Mucosa of descending colon (tissue), 3 donors: ENCODE measurements at regions not wholly inside any gene's neighbourhood (a gene's known extent, or its start where the extent isn't known, plus 50 kb on each side); places are given as distances from the start of the nearest gene placed in this dataset.
"Not testable (repeated sequence)": the region's sequence is repeated elsewhere in the genome, so short reads cannot be mapped to it uniquely, and the experiment has no call there.

Source experiments
- ATAC-seq: fragments of 200-7000 bp; cut with Tn5 transposase; one replicate; pipeline ENCODE4 v1.9.1; 2020; ENCODE audit warnings: mild to moderate bottlenecking, moderate library complexity
- DNase-seq, 3 donors: peaks; one replicate each; pipeline ENCODE4 v3.0.0-alpha.2; 2020
- H3K36me3 ChIP-seq: fragments of 200-600 bp; one replicate; pipeline ENCODE4 v1.8.0; 2021; ENCODE audit warnings: low read depth, mild to moderate bottlenecking
- H3K4me1 ChIP-seq: fragments of 200-600 bp; one replicate; pipeline ENCODE4 v1.8.0; 2021; ENCODE audit warnings: low read depth, mild to moderate bottlenecking
- H3K4me3 ChIP-seq: fragments of 200-600 bp; one replicate; pipeline ENCODE4 v1.8.0; 2021; ENCODE audit warnings: mild to moderate bottlenecking
- H3K9me3 ChIP-seq: fragments of 200-600 bp; one replicate; pipeline ENCODE4 v1.8.0; 2021; ENCODE audit warnings: mild to moderate bottlenecking
- intact Hi-C, 2 donors: fragments of 100-400 bp; cut with DNase I in 1 of 2; cut with micrococcal nuclease in 1 of 2; formaldehyde crosslinking; loops; one replicate each; pipeline versions ENCODE4 v1.11.0 to v1.11.1; 2022; cut with DNase I, micrococcal nuclease
- TF ChIP-seq, protein P1 (sequence below): fragments of 200-600 bp; IDR thresholded peaks from one replicate; pipeline ENCODE4 v1.8.0; 2022; ENCODE audit warnings: antibody characterized with exemption, mild to moderate bottlenecking
- donor health status: DM: no; HTN: no; CAD: no; lungs with moderate emphysema.
- donor health status: DM: no; HTN: no; CAD: no.
- donor health status: DM: no; HTN: yes; CAD: no.

DNA sequence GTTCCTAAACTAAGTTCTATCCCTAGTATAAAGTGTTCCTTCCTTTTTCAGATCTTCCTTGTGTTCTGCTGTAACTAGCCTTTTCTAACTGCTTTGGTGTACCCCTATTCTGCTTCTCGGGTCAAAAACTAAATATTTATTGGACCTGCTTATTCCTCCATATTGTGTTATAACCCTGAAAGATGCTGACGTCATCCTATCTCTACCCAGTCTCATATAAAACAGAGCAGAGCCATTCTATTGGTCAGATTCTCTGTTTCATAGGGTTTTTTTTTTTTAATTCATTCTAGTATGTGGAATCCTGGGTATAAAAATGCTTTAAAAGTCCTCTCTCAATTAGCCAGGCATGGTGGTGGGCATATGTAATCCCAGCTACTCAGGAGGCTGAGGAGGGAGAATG lies 349.7 kb downstream of the ACTRT1 start:
- H3K36me3 ChIP-seq: no peaks in the 10 kb centered on the region
- no peaks in the 10 kb centered on the region for H3K9me3 ChIP-seq
- no peak overlapping the region for H3K4me3 ChIP-seq
- no peaks in the 10 kb centered on the region for H3K4me1 ChIP-seq
- intact Hi-C loops: no loop called here
- DNase-seq (no peak), ATAC-seq (no peak)
- TF ChIP-seq, protein P1, sequence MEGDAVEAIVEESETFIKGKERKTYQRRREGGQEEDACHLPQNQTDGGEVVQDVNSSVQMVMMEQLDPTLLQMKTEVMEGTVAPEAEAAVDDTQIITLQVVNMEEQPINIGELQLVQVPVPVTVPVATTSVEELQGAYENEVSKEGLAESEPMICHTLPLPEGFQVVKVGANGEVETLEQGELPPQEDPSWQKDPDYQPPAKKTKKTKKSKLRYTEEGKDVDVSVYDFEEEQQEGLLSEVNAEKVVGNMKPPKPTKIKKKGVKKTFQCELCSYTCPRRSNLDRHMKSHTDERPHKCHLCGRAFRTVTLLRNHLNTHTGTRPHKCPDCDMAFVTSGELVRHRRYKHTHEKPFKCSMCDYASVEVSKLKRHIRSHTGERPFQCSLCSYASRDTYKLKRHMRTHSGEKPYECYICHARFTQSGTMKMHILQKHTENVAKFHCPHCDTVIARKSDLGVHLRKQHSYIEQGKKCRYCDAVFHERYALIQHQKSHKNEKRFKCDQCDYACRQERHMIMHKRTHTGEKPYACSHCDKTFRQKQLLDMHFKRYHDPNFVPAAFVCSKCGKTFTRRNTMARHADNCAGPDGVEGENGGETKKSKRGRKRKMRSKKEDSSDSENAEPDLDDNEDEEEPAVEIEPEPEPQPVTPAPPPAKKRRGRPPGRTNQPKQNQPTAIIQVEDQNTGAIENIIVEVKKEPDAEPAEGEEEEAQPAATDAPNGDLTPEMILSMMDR: no peak

DNA sequence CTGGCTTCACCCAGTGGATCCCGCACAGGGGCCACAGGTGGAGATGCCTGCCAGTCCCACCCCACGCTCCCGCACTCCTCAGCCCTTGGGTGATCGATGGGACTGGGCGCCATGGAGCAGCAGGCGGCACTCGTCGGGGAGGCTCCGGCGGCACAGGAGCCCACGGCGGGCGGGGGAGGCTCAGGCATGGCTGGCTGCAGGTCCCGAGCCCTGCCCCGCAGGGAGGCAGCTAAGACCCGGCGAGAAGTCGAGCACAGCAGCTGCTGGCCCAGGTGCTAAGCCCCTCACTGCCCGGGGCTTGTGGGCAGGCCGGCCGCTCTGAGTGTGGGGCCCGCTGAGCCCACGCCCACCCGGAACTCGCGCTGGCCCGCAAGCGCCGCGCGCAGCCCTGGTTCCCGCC lies 389.3 kb downstream of the ACTRT1 start:
- H3K4me1 ChIP-seq, H3K36me3 ChIP-seq, H3K9me3 ChIP-seq, intact Hi-C loops, ATAC-seq, H3K4me3 ChIP-seq: not testable (repeated sequence)
- DNase-seq: peak in 1 of 3 donors; percentile 16

DNA sequence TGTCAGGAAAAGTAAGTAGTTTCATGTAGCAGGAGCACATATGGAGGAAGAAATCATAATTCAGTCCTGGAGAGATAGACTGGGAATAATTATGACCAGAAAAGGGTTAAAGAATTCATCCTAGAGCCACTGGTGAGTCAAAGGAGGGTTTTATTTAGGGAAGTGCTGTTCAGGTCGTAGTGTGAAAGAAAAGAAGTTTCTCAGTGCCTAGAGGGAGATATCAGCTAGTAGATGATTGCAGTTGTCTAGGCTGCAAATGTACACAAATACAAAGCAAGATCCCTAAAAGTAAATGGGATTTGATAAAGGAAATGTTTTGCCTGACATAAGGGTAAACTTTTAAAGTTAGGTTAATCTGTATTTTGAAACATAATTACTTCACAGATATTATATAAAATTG lies 403.2 kb downstream of the ACTRT1 start:
- H3K4me1 ChIP-seq: no peaks in the 10 kb centered on the region
- H3K9me3 ChIP-seq: peaks cover 4% of the 10 kb centered on the region
- TF ChIP-seq, protein P1: no peak
- DNase-seq: no peak
- H3K36me3 ChIP-seq: no peaks in the 10 kb centered on the region
- intact Hi-C loops: no loop called here
- no peak overlapping the region for H3K4me3 ChIP-seq
- no peak for ATAC-seq

DNA sequence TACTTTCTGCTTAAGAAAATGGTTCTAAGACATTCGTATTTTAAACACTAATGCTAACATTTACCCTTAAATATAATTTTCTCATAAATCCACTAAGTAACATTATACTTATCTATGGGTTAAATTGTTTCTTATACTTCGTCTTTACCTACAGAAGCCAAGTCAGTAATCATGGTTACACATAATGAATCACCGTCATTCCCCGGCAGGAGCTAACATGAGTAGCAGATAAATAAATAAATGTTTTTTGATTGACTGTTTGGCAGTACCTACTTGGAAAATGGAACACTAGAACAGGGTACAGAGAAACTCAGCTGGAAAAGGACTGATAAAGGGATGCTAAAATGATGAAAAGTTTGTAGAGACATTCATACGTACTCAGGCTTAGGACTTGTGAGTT lies 430.4 kb downstream of the ACTRT1 start:
- H3K4me3 ChIP-seq: no peak overlapping the region
- no peak for DNase-seq
- TF ChIP-seq, protein P1: no peak
- no peaks in the 10 kb centered on the region for H3K36me3 ChIP-seq
- no peaks in the 10 kb centered on the region for H3K4me1 ChIP-seq
- no peak for ATAC-seq
- peaks cover 3% of the 10 kb centered on the region for H3K9me3 ChIP-seq
- intact Hi-C loops: no loop called here

DNA sequence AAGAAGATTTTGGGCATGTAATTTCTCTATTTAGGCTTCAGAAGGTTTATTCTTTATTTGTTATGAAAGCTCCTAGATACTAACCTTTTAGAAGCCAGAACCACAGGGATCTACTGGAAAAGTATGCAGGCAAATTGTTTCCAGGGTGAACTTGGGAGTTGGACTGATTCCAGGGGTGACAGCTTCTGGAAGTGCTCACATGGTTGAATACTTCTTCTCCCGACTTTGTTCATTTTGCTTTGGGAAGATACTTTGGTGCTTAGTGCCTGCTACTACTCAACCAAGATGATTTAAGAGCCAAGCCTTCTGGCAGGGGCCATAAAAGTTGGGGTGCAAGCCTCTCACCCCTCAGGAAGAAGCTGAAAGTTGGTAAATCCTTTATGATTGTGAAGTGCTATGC lies 445.6 kb downstream of the ACTRT1 start:
- Histone ChIP-seq H3K9me3 (peaks cover 2% of the 10 kb centered on the region), H3K36me3 (no peaks in the 10 kb centered on the region), H3K4me3 (no peak overlapping the region), H3K4me1 (no peaks in the 10 kb centered on the region)
- intact Hi-C loops: no loop called here
- ATAC-seq (no peak), DNase-seq (no peak)
- TF ChIP-seq, protein P1: no peak

DNA sequence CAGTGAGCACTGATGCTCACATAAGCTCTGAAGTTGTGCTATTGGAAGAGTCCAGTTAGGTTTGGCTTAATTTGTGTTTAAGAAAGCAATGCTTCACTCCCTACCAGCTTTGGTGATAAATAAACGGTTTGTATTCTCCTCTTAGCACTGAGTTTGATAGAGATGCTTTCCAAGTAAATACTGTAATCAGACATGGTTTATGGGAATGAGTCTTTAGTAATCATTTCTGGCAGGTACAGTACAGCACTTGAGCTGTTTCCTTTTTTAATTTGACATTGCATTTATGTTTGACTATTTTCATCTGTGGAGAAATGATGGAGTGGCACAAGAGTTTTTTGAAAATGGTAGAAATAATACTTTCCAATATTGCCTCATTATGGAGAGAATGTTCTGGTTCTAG lies 455.3 kb downstream of the ACTRT1 start:
- TF ChIP-seq, protein P1: no peak
- Histone ChIP-seq H3K36me3 (no peaks in the 10 kb centered on the region), H3K9me3 (no peaks in the 10 kb centered on the region)

More for the DNA sequence above, 455.3 kb downstream of the ACTRT1 start:
- intact Hi-C loops: no loop called here
- no peak for DNase-seq
- H3K4me1 ChIP-seq: no peaks in the 10 kb centered on the region
- no peak for ATAC-seq
- H3K4me3 ChIP-seq: no peak overlapping the region
